Breast epithelium (tissue), 3 donors: ENCODE measurements at regions not wholly inside any gene's neighbourhood (a gene's known extent, or its start where the extent isn't known, plus 50 kb on each side); places are given as distances from the start of the nearest gene placed in this dataset.

Experiments used
- POLR2A ChIP-seq: fragments of 450-650 bp; IDR thresholded peaks from one replicate; pipeline ENCODE4 v1.6.1; 2016; ENCODE audit warnings: antibody characterized with exemption, mild to moderate bottlenecking, moderate library complexity
- POLR2AphosphoS5 ChIP-seq, 3 donors: sonication (generic); formaldehyde crosslinking; IDR thresholded peaks; one replicate each; pipeline ENCODE4 v1.6.1; 2017; ENCODE audit warnings: antibody characterized with exemption in 3 of 3
- TF ChIP-seq, protein P1 (sequence below), 3 donors: fragments of 450-650 bp; IDR thresholded peaks; one replicate each; pipeline ENCODE4 v1.5.1; 2016 to 2017; ENCODE audit warnings: antibody characterized with exemption in 3 of 3, mild to moderate bottlenecking in 3 of 3, moderate library complexity in 3 of 3

DNA sequence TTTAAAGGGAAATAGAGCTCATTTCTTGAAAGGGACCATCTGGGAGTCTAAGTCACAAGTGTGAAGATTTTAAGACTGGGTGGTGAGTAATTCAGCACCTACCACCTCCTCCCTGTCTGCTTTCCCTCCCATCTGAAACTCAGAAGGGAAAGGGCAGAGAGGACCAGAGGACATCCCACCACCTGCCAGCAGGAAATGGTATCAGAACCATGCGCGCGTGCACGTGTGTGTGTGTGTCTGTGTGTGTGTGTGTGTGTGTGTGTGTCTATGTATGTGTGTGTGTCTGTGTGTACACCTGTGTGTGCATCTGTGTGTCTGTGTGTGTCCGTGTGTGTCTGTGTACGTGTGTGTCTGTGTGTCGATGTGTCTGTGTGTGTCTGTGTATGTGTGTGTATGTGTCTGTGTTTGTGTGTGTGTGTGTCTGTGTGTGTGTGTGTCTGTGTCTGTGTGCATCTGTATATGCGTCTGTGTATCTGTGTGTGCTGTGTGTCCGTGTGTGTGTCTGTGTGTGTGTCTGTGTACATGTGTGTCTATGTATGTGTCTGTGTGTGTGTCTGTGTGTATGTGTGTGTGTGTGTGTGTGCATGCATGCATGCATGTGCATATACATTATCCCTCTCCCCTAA lies 76.8 kb downstream of the ZFP36L2 start:
- TF ChIP-seq, protein P1, sequence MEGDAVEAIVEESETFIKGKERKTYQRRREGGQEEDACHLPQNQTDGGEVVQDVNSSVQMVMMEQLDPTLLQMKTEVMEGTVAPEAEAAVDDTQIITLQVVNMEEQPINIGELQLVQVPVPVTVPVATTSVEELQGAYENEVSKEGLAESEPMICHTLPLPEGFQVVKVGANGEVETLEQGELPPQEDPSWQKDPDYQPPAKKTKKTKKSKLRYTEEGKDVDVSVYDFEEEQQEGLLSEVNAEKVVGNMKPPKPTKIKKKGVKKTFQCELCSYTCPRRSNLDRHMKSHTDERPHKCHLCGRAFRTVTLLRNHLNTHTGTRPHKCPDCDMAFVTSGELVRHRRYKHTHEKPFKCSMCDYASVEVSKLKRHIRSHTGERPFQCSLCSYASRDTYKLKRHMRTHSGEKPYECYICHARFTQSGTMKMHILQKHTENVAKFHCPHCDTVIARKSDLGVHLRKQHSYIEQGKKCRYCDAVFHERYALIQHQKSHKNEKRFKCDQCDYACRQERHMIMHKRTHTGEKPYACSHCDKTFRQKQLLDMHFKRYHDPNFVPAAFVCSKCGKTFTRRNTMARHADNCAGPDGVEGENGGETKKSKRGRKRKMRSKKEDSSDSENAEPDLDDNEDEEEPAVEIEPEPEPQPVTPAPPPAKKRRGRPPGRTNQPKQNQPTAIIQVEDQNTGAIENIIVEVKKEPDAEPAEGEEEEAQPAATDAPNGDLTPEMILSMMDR (IDR thresholded peaks at IDR 0.05): no peak
- TF ChIP-seq POLR2A (no peak), POLR2AphosphoS5 (IDR thresholded peaks at IDR 0.05) (no peak)
